Calu3 (cell line): ENCODE measurements at regions not wholly inside any gene's neighbourhood (a gene's known extent, or its start where the extent isn't known, plus 50 kb on each side); places are given as distances from the start of the nearest gene placed in this dataset.

Experiments used
- BruUV-seq: library from RNA; stranded (reverse); fragments of 400-500 nt; replicated peaks from 2 replicates; lab custom pipeline; 2021; lab: Mats Ljungman, UMichigan
- CTCF ChIA-PET: fragments of 300-600 bp; sonication (Branson Sonifier 250); formaldehyde crosslinking; loops from one replicate; lab custom pipeline; 2022; ENCODE audit warnings: antibody characterized with exemption; lab: Charles Lee
- DNase-seq: peaks from one replicate; pipeline ENCODE4 v3.0.0; 2022
- H3K27ac Mint-ChIP-seq: one replicate; pipeline ENCODE4 v1.8.0; 2022; ENCODE audit warnings: mixed read lengths; ENCODE audit not compliant: unreplicated experiment
- H3K27me3 Mint-ChIP-seq: one replicate; pipeline ENCODE4 v1.8.0; 2022; ENCODE audit warnings: mixed read lengths; ENCODE audit not compliant: unreplicated experiment
- H3K36me3 Mint-ChIP-seq: one replicate; pipeline ENCODE4 v1.8.0; 2022; ENCODE audit warnings: mild to moderate bottlenecking, moderate library complexity, mixed read lengths; ENCODE audit not compliant: insufficient read depth, unreplicated experiment
- H3K4me1 Mint-ChIP-seq: one replicate; pipeline ENCODE4 v1.8.0; 2022; ENCODE audit warnings: mild to moderate bottlenecking, low read depth, mixed read lengths; ENCODE audit not compliant: unreplicated experiment
- H3K4me3 Mint-ChIP-seq: one replicate; pipeline ENCODE4 v1.8.0; 2022; ENCODE audit warnings: mild to moderate bottlenecking, low read depth, moderate library complexity, mixed read lengths; ENCODE audit not compliant: unreplicated experiment
- H3K9me3 Mint-ChIP-seq: one replicate; pipeline ENCODE4 v1.8.0; 2022; ENCODE audit warnings: low read depth, mixed read lengths; ENCODE audit not compliant: unreplicated experiment
- CTCF ChIP-seq: fragments of 200-600 bp; IDR thresholded peaks from one replicate; pipeline ENCODE4 v1.8.0; 2022; ENCODE audit warnings: antibody characterized with exemption; ENCODE audit not compliant: unreplicated experiment
- intact Hi-C: fragments of 100-400 bp; cut with micrococcal nuclease; formaldehyde crosslinking; loops from one replicate; pipeline ENCODE4 v1.10.0; 2022; ENCODE audit not compliant: unreplicated experiment

GRCh38 chr5:112687306-112687705 is 50.4 kb upstream of the APC start:
- CTCF ChIA-PET = no interaction called here
- no peaks in the 10 kb centered on the region for H3K4me1 Mint-ChIP-seq
- intact Hi-C loops = no loop called here
- H3K9me3 Mint-ChIP-seq = no peaks in the 10 kb centered on the region
- no TSS peak for BruUV-seq
- H3K36me3 Mint-ChIP-seq = no peaks in the 10 kb centered on the region
- H3K27me3 Mint-ChIP-seq = peaks cover 69% of the 10 kb centered on the region
- no peak for TF ChIP-seq CTCF
- no peak for DNase-seq
- H3K4me3 Mint-ChIP-seq = no peak overlapping the region
- H3K27ac Mint-ChIP-seq = no peak overlapping the region
